HL-60 (cell line): ENCODE measurements at regions not wholly inside any gene's neighbourhood (a gene's known extent, or its start where the extent isn't known, plus 50 kb on each side); places are given as distances from the start of the nearest gene placed in this dataset.

Experiments used
- DNase-seq, 2 experiments: peaks; one replicate each; pipeline ENCODE4 v3.0.0-alpha.2; 2010 to 2020; ENCODE audit warnings: low read depth in 1 of 2, low spot score in 1 of 2
- H3K27ac ChIP-seq: fragments of 250-450 bp; sonication (Bioruptor Pico); replicated peaks from 2 replicates; pipeline ENCODE4 v1.5.1; 2020; ENCODE audit warnings: mild to moderate bottlenecking, moderate library complexity
- H3K27me3 ChIP-seq: fragments of 250-450 bp; sonication (Bioruptor Pico); 2 replicates; pipeline ENCODE4 v1.5.1; 2021; ENCODE audit warnings: mild to moderate bottlenecking, moderate library complexity; ENCODE audit not compliant: insufficient read depth, poor library complexity, severe bottlenecking
- H3K4me3 ChIP-seq: replicated peaks from 2 replicates; pipeline ENCODE4 v1.5.1; 2011; ENCODE audit warnings: mild to moderate bottlenecking, control low read depth, low read length; ENCODE audit not compliant: insufficient read depth
- GABPA ChIP-seq: IDR thresholded peaks from 2 replicates; pipeline ENCODE4 v1.6.1; 2012; ENCODE audit warnings: low read depth
- POLR2AphosphoS5 ChIP-seq: IDR thresholded peaks from 2 replicates; pipeline ENCODE4 v1.6.1; 2012; ENCODE audit warnings: low read depth
- SPI1 ChIP-seq: IDR thresholded peaks from 2 replicates; pipeline ENCODE4 v1.6.1; 2012; ENCODE audit warnings: low read depth, mild to moderate bottlenecking, borderline replicate concordance
- TF ChIP-seq, protein P1 (sequence below): IDR thresholded peaks from 2 replicates; pipeline ENCODE4 v1.6.1; 2012; ENCODE audit warnings: low read depth; ENCODE audit not compliant: insufficient replicate concordance
- TF ChIP-seq, protein P2 (sequence below): IDR thresholded peaks from one replicate; pipeline ENCODE4 v1.5.1; 2011; ENCODE audit warnings: low read length, control low read depth, inconsistent platforms; ENCODE audit not compliant: insufficient read depth

DNA sequence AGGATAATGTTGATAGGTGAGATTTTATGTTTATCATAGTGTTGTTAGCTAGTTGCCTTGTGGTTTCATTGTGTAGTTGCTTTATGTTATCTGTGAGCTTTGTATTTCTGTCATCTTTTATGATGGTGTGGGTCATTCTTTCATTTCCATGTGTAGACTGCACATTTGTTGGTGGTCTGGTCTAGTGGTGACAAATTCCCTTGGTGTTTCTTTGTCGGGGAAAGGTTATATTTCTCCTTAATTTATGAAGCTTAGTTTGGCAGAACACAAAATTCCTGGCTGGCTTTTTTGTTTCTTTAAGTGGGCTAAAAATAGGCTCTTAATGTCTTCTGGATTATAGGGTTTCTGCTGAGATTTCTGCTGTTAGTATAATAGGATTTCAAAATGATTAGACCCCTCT, 347.2 kb upstream of the ADAMTS5 start:
- Histone ChIP-seq H3K27ac (no peak overlapping the region), H3K4me3 (no peak overlapping the region), H3K27me3 (no peaks in the 10 kb centered on the region)
- no peak for DNase-seq
- TF ChIP-seq SPI1 (no peak), GABPA (no peak), POLR2AphosphoS5 (no peak)
- TF ChIP-seq, protein P1, sequence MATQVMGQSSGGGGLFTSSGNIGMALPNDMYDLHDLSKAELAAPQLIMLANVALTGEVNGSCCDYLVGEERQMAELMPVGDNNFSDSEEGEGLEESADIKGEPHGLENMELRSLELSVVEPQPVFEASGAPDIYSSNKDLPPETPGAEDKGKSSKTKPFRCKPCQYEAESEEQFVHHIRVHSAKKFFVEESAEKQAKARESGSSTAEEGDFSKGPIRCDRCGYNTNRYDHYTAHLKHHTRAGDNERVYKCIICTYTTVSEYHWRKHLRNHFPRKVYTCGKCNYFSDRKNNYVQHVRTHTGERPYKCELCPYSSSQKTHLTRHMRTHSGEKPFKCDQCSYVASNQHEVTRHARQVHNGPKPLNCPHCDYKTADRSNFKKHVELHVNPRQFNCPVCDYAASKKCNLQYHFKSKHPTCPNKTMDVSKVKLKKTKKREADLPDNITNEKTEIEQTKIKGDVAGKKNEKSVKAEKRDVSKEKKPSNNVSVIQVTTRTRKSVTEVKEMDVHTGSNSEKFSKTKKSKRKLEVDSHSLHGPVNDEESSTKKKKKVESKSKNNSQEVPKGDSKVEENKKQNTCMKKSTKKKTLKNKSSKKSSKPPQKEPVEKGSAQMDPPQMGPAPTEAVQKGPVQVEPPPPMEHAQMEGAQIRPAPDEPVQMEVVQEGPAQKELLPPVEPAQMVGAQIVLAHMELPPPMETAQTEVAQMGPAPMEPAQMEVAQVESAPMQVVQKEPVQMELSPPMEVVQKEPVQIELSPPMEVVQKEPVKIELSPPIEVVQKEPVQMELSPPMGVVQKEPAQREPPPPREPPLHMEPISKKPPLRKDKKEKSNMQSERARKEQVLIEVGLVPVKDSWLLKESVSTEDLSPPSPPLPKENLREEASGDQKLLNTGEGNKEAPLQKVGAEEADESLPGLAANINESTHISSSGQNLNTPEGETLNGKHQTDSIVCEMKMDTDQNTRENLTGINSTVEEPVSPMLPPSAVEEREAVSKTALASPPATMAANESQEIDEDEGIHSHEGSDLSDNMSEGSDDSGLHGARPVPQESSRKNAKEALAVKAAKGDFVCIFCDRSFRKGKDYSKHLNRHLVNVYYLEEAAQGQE, result no peak
- TF ChIP-seq, protein P2, sequence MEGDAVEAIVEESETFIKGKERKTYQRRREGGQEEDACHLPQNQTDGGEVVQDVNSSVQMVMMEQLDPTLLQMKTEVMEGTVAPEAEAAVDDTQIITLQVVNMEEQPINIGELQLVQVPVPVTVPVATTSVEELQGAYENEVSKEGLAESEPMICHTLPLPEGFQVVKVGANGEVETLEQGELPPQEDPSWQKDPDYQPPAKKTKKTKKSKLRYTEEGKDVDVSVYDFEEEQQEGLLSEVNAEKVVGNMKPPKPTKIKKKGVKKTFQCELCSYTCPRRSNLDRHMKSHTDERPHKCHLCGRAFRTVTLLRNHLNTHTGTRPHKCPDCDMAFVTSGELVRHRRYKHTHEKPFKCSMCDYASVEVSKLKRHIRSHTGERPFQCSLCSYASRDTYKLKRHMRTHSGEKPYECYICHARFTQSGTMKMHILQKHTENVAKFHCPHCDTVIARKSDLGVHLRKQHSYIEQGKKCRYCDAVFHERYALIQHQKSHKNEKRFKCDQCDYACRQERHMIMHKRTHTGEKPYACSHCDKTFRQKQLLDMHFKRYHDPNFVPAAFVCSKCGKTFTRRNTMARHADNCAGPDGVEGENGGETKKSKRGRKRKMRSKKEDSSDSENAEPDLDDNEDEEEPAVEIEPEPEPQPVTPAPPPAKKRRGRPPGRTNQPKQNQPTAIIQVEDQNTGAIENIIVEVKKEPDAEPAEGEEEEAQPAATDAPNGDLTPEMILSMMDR, result no peak

GRCh38 chr21:27306791-27307775, 340.2 kb upstream of the ADAMTS5 start:
- H3K27ac ChIP-seq, result no peak overlapping the region
- TF ChIP-seq SPI1, result no peak
- TF ChIP-seq POLR2AphosphoS5, result no peak
- TF ChIP-seq, protein P1, result no peak
- no peak for TF ChIP-seq GABPA
- TF ChIP-seq, protein P2, result no peak
- no peaks in the 10 kb centered on the region for H3K27me3 ChIP-seq
- DNase-seq, result no peak
- H3K4me3 ChIP-seq, result no peak overlapping the region

GRCh38 chr21:27306206-27306605, 339.3 kb upstream of the ADAMTS5 start:
- H3K27ac ChIP-seq, result no peak overlapping the region
- TF ChIP-seq, protein P2, result no peak
- TF ChIP-seq POLR2AphosphoS5 (no peak), SPI1 (no peak), GABPA (no peak)
- TF ChIP-seq, protein P1, result no peak
- no peaks in the 10 kb centered on the region for H3K27me3 ChIP-seq
- DNase-seq, result no peak
- no peak overlapping the region for H3K4me3 ChIP-seq
